ENCODE measurements at regions not wholly inside any gene's neighbourhood (a gene's known extent, or its start where the extent isn't known, plus 50 kb on each side); places are given as distances from the start of the nearest gene placed in this dataset.

DNA sequence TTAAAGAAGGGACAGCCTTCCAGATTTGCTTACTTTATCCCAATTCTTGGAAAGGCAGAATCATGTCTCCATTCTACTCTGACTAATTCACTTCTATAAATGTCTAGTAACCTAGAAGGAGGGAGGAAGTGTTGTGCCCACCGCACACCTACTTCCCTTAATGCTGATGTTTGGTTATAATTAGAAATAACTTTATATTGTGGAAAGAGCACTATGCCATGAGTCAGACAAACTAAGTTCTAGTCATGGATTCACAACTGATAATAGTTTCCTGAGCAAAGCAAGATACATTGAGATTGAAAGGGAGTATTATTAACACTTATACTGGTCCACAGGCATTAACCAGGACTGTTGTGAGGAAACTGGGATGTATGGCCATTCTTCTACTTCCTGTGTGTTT, 345.9 kb upstream of the RPS23 start:
- POLR2A ChIA-PET, result no interaction called here
- Mint-ChIP-seq H3K36me3 (peaks cover 8% of the 10 kb centered on the region), H3K9me3 (peaks cover 34% of the 10 kb centered on the region)

DNA sequence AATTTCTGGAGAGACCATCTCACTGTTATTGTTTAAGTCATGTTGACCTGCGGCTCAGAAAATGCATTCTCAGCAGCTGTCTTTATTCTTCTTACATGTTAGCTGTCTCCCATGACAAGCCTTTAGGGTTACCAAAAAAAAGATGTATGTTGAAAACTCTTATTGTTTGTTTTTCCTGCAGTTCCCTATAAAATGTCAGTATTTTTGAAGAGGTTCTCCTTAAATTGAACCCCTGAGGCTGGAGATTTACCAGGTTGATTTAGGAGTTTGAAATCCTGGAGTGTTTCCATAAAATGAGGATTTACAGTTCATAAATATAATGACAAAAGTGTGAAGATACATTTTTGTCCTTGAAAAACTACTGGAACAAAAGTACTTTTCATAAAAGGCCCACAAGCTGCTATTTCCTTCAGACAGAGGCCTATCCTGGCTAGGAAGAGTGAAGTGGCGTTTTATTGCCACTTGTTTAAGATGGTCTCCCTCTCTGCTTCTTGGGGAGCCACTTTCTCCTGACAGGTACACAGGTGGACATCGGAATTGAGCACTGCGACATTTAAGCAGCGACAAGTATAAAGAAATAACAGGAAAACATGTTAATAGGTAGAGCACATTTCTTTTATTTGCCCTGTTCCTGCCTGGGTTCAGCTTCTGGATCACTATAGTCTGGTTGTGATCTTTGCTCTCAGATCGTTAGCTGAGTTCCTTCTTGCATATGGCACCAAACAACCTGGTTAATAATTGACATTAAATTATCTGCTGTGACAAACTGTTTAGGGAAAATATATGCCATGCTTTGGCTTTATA, 344.8 kb upstream of the RPS23 start:
- H3K4me1 Mint-ChIP-seq, result no peaks in the 10 kb centered on the region
- ATAC-seq, result no peak
- H3K27ac Mint-ChIP-seq, result no peak overlapping the region
- ChIA-PET CTCF (no interaction called here), POLR2A (no interaction called here)
- no peak for TF ChIP-seq ZNF263 (CRISPR knock-in tag; IDR thresholded peaks at IDR 0.05; ENCODE audit: low read depth)
- H3K36me3 Mint-ChIP-seq, result peaks cover 13% of the 10 kb centered on the region; the same call in 1 of the 2 replicates
- H3K4me3 Mint-ChIP-seq, result no peak overlapping the region
- no peaks in the 10 kb centered on the region for H3K27me3 Mint-ChIP-seq (ENCODE audit: low read depth)
- H3K9me3 Mint-ChIP-seq, result peaks cover 36% of the 10 kb centered on the region
- no peak for DNase-seq (ENCODE audit: low spot score)

More for the DNA sequence above, 345.9 kb upstream of the RPS23 start:
- no peak overlapping the region for H3K4me3 Mint-ChIP-seq
- H3K27me3 Mint-ChIP-seq (ENCODE audit: low read depth), result no peaks in the 10 kb centered on the region
- ATAC-seq (no peak), DNase-seq (ENCODE audit: low spot score) (no peak)
- CTCF ChIA-PET, result no interaction called here
- 0 out of 2 replicates have a peak, but pooled peaks cover 4% of the 10 kb centered on the region for H3K4me1 Mint-ChIP-seq
- TF ChIP-seq MYBL2 (CRISPR knock-in tag; IDR thresholded peaks at IDR 0.05) (no peak), HMGA2 (CRISPR knock-in tag; IDR thresholded peaks at IDR 0.05) (no peak), NR2C2 (CRISPR knock-in tag; IDR thresholded peaks at IDR 0.05) (no peak), ATF1 (CRISPR knock-in tag; IDR thresholded peaks at IDR 0.05) (no peak)
- TF ChIP-seq, protein P1, sequence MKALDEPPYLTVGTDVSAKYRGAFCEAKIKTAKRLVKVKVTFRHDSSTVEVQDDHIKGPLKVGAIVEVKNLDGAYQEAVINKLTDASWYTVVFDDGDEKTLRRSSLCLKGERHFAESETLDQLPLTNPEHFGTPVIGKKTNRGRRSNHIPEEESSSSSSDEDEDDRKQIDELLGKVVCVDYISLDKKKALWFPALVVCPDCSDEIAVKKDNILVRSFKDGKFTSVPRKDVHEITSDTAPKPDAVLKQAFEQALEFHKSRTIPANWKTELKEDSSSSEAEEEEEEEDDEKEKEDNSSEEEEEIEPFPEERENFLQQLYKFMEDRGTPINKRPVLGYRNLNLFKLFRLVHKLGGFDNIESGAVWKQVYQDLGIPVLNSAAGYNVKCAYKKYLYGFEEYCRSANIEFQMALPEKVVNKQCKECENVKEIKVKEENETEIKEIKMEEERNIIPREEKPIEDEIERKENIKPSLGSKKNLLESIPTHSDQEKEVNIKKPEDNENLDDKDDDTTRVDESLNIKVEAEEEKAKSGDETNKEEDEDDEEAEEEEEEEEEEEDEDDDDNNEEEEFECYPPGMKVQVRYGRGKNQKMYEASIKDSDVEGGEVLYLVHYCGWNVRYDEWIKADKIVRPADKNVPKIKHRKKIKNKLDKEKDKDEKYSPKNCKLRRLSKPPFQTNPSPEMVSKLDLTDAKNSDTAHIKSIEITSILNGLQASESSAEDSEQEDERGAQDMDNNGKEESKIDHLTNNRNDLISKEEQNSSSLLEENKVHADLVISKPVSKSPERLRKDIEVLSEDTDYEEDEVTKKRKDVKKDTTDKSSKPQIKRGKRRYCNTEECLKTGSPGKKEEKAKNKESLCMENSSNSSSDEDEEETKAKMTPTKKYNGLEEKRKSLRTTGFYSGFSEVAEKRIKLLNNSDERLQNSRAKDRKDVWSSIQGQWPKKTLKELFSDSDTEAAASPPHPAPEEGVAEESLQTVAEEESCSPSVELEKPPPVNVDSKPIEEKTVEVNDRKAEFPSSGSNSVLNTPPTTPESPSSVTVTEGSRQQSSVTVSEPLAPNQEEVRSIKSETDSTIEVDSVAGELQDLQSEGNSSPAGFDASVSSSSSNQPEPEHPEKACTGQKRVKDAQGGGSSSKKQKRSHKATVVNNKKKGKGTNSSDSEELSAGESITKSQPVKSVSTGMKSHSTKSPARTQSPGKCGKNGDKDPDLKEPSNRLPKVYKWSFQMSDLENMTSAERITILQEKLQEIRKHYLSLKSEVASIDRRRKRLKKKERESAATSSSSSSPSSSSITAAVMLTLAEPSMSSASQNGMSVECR (CRISPR knock-in tag; IDR thresholded peaks at IDR 0.05; ENCODE audit: borderline replicate concordance), result no peak
- no peak overlapping the region for H3K27ac Mint-ChIP-seq

DNA sequence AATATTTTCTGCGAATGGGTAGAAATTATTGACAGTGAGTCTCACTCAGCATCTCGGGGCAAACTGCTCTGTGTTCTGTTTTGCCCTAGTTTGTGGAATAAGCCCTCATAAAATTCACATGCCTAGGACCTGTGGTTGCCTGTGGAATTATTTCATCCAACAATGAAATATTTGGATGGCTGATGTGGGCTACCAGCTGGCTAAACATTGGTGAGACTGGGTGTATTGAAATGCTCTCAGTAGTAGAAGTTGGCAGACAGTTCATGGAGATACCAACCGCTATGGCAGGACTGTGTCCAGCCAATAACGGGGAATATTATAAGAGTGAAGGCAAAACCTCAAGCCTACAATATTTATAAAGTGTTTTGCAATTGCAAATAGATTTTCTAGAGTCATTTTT, 344.1 kb upstream of the RPS23 start:
- CTCF ChIA-PET, result no interaction called here
- H3K9me3 Mint-ChIP-seq, result peaks cover 38% of the 10 kb centered on the region
- no peak for ATAC-seq
- TF ChIP-seq ZNF138 (CRISPR knock-in tag; conservative IDR thresholded peaks at IDR 0.05) (no peak), ZNF121 (CRISPR knock-in tag; IDR thresholded peaks at IDR 0.05) (no peak), ZBTB21 (CRISPR knock-in tag; IDR thresholded peaks at IDR 0.05; ENCODE audit: borderline replicate concordance) (no peak), ETV6 (CRISPR knock-in tag; IDR thresholded peaks at IDR 0.05) (no peak), SP1 (CRISPR knock-in tag; conservative IDR thresholded peaks at IDR 0.05) (no peak), NR1H2 (CRISPR knock-in tag; IDR thresholded peaks at IDR 0.05) (no peak)
- TF ChIP-seq, protein P2, sequence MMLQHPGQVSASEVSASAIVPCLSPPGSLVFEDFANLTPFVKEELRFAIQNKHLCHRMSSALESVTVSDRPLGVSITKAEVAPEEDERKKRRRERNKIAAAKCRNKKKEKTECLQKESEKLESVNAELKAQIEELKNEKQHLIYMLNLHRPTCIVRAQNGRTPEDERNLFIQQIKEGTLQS (CRISPR knock-in tag; conservative IDR thresholded peaks at IDR 0.05), result no peak
- TF ChIP-seq, protein P3, sequence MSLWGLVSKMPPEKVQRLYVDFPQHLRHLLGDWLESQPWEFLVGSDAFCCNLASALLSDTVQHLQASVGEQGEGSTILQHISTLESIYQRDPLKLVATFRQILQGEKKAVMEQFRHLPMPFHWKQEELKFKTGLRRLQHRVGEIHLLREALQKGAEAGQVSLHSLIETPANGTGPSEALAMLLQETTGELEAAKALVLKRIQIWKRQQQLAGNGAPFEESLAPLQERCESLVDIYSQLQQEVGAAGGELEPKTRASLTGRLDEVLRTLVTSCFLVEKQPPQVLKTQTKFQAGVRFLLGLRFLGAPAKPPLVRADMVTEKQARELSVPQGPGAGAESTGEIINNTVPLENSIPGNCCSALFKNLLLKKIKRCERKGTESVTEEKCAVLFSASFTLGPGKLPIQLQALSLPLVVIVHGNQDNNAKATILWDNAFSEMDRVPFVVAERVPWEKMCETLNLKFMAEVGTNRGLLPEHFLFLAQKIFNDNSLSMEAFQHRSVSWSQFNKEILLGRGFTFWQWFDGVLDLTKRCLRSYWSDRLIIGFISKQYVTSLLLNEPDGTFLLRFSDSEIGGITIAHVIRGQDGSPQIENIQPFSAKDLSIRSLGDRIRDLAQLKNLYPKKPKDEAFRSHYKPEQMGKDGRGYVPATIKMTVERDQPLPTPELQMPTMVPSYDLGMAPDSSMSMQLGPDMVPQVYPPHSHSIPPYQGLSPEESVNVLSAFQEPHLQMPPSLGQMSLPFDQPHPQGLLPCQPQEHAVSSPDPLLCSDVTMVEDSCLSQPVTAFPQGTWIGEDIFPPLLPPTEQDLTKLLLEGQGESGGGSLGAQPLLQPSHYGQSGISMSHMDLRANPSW (CRISPR knock-in tag; conservative IDR thresholded peaks at IDR 0.05; ENCODE audit: low read depth), result no peak
- TF ChIP-seq, protein P4, sequence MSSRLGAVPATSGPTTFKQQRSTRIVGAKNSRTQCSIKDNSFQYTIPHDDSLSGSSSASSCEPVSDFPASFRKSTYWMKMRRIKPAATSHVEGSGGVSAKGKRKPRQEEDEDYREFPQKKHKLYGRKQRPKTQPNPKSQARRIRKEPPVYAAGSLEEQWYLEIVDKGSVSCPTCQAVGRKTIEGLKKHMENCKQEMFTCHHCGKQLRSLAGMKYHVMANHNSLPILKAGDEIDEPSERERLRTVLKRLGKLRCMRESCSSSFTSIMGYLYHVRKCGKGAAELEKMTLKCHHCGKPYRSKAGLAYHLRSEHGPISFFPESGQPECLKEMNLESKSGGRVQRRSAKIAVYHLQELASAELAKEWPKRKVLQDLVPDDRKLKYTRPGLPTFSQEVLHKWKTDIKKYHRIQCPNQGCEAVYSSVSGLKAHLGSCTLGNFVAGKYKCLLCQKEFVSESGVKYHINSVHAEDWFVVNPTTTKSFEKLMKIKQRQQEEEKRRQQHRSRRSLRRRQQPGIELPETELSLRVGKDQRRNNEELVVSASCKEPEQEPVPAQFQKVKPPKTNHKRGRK (CRISPR knock-in tag; IDR thresholded peaks at IDR 0.05; ENCODE audit: borderline replicate concordance), result no peak
- TF ChIP-seq, protein P5, sequence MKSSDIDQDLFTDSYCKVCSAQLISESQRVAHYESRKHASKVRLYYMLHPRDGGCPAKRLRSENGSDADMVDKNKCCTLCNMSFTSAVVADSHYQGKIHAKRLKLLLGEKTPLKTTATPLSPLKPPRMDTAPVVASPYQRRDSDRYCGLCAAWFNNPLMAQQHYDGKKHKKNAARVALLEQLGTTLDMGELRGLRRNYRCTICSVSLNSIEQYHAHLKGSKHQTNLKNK (CRISPR knock-in tag; IDR thresholded peaks at IDR 0.05), result no peak
- TF ChIP-seq, protein P6, sequence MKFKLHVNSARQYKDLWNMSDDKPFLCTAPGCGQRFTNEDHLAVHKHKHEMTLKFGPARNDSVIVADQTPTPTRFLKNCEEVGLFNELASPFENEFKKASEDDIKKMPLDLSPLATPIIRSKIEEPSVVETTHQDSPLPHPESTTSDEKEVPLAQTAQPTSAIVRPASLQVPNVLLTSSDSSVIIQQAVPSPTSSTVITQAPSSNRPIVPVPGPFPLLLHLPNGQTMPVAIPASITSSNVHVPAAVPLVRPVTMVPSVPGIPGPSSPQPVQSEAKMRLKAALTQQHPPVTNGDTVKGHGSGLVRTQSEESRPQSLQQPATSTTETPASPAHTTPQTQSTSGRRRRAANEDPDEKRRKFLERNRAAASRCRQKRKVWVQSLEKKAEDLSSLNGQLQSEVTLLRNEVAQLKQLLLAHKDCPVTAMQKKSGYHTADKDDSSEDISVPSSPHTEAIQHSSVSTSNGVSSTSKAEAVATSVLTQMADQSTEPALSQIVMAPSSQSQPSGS (CRISPR knock-in tag; IDR thresholded peaks at IDR 0.05; ENCODE audit: borderline replicate concordance, low read depth), result no peak

More for the DNA sequence above, 344.1 kb upstream of the RPS23 start:
- Mint-ChIP-seq H3K27me3 (ENCODE audit: low read depth) (no peaks in the 10 kb centered on the region), H3K4me3 (no peak overlapping the region), H3K4me1 (no peaks in the 10 kb centered on the region), H3K27ac (no peak overlapping the region), H3K36me3 (peaks cover 13% of the 10 kb centered on the region; the same call in 1 of the 2 replicates)
- no peak for DNase-seq (ENCODE audit: low spot score)
- POLR2A ChIA-PET, result no interaction called here
